ENCODE measurements at regions not wholly inside any gene's neighbourhood (a gene's known extent, or its start where the extent isn't known, plus 50 kb on each side); places are given as distances from the start of the nearest gene placed in this dataset.
"Not testable (repeated sequence)": the region's sequence is repeated elsewhere in the genome, so short reads cannot be mapped to it uniquely, and the experiment has no call there.

- H3K36me3 Mint-ChIP-seq (ENCODE audit: low read depth): no peaks in the 10 kb centered on the region
- H3K27ac Mint-ChIP-seq: no peak overlapping the region
- intact Hi-C loops (cut with micrococcal nuclease): no loop called here
- H3K4me1 Mint-ChIP-seq: no peaks in the 10 kb centered on the region
- H3K27me3 Mint-ChIP-seq: no peaks in the 10 kb centered on the region
- H3K4me3 Mint-ChIP-seq: no peak overlapping the region
- no peaks in the 10 kb centered on the region for H3K9me3 Mint-ChIP-seq
- no peak for DNase-seq
Observed at GRCh38 chr4:65265526-65265925, 404.8 kb downstream of the EPHA5 start.

GRCh38 chr4:65259296-65259695, 411.0 kb downstream of the EPHA5 start:
- Mint-ChIP-seq H3K27me3 (no peaks in the 10 kb centered on the region), H3K4me1 (no peaks in the 10 kb centered on the region), H3K4me3 (no peak overlapping the region), H3K36me3 (ENCODE audit: low read depth) (no peaks in the 10 kb centered on the region), H3K9me3 (no peaks in the 10 kb centered on the region), H3K27ac (no peak overlapping the region)
- DNase-seq: no peak
- intact Hi-C loops (cut with micrococcal nuclease): no loop called here

GRCh38 chr4:65250916-65251315, 419.4 kb downstream of the EPHA5 start:
- H3K27me3 Mint-ChIP-seq: no peaks in the 10 kb centered on the region
- no peak overlapping the region for H3K4me3 Mint-ChIP-seq
- intact Hi-C loops (cut with micrococcal nuclease): no loop called here
- no peaks in the 10 kb centered on the region for H3K36me3 Mint-ChIP-seq (ENCODE audit: low read depth)
- H3K27ac Mint-ChIP-seq: no peak overlapping the region
- no peaks in the 10 kb centered on the region for H3K4me1 Mint-ChIP-seq
- no peak for DNase-seq
- no peaks in the 10 kb centered on the region for H3K9me3 Mint-ChIP-seq

GRCh38 chr4:65249111-65249510, 421.2 kb downstream of the EPHA5 start:
- Mint-ChIP-seq H3K27ac (no peak overlapping the region), H3K27me3 (no peaks in the 10 kb centered on the region), H3K9me3 (peaks cover 2% of the 10 kb centered on the region), H3K36me3 (ENCODE audit: low read depth) (no peaks in the 10 kb centered on the region), H3K4me1 (no peaks in the 10 kb centered on the region), H3K4me3 (no peak overlapping the region)
- no peak for DNase-seq
- intact Hi-C loops (cut with micrococcal nuclease): no loop called here

GRCh38 chr4:65242156-65242846, 428.0 kb downstream of the EPHA5 start:
- no peak for DNase-seq
- Mint-ChIP-seq H3K4me1 (no peaks in the 10 kb centered on the region), H3K36me3 (ENCODE audit: low read depth) (no peaks in the 10 kb centered on the region), H3K4me3 (no peak overlapping the region), H3K27ac (no peak overlapping the region), H3K27me3 (no peaks in the 10 kb centered on the region), H3K9me3 (peaks cover 5% of the 10 kb centered on the region)
- intact Hi-C loops (cut with micrococcal nuclease): no loop called here

GRCh38 chr4:65241257-65241997, 428.9 kb downstream of the EPHA5 start:
- Mint-ChIP-seq H3K27me3 (no peaks in the 10 kb centered on the region), H3K36me3 (ENCODE audit: low read depth) (no peaks in the 10 kb centered on the region), H3K9me3 (peaks cover 5% of the 10 kb centered on the region), H3K4me1 (no peaks in the 10 kb centered on the region), H3K27ac (no peak overlapping the region), H3K4me3 (no peak overlapping the region)
- no peak for DNase-seq
- intact Hi-C loops (cut with micrococcal nuclease): no loop called here

GRCh38 chr4:65234061-65234460, 436.2 kb downstream of the EPHA5 start:
- Mint-ChIP-seq H3K36me3 (ENCODE audit: low read depth) (no peaks in the 10 kb centered on the region), H3K9me3 (no peaks in the 10 kb centered on the region), H3K27ac (no peak overlapping the region), H3K4me1 (no peaks in the 10 kb centered on the region), H3K27me3 (no peaks in the 10 kb centered on the region), H3K4me3 (no peak overlapping the region)
- intact Hi-C loops (cut with micrococcal nuclease): no loop called here
- no peak for DNase-seq

- no peak for DNase-seq
- Mint-ChIP-seq H3K9me3 (no peaks in the 10 kb centered on the region), H3K4me1 (no peaks in the 10 kb centered on the region), H3K36me3 (ENCODE audit: low read depth) (no peaks in the 10 kb centered on the region), H3K27ac (no peak overlapping the region), H3K4me3 (no peak overlapping the region), H3K27me3 (no peaks in the 10 kb centered on the region)
- intact Hi-C loops (cut with micrococcal nuclease): no loop called here
Observed at GRCh38 chr4:65227628-65228027, 442.7 kb downstream of the EPHA5 start.

- Mint-ChIP-seq H3K4me1 (no peaks in the 10 kb centered on the region), H3K4me3 (no peak overlapping the region), H3K27ac (no peak overlapping the region), H3K27me3 (no peaks in the 10 kb centered on the region), H3K9me3 (no peaks in the 10 kb centered on the region), H3K36me3 (ENCODE audit: low read depth) (no peaks in the 10 kb centered on the region)
- no peak for DNase-seq
- intact Hi-C loops (cut with micrococcal nuclease): no loop called here
Observed at GRCh38 chr4:65223601-65224000, 446.7 kb downstream of the EPHA5 start.

- H3K27me3 Mint-ChIP-seq; DNase-seq; H3K27ac Mint-ChIP-seq; H3K36me3 Mint-ChIP-seq (ENCODE audit: low read depth); intact Hi-C loops (cut with micrococcal nuclease); H3K4me1 Mint-ChIP-seq; H3K4me3 Mint-ChIP-seq; H3K9me3 Mint-ChIP-seq: not testable (repeated sequence)
Observed at GRCh38 chr4:65223074-65223473, 447.2 kb downstream of the EPHA5 start.

- H3K4me1 Mint-ChIP-seq: no peaks in the 10 kb centered on the region
- H3K27me3 Mint-ChIP-seq: no peaks in the 10 kb centered on the region
- no peaks in the 10 kb centered on the region for H3K36me3 Mint-ChIP-seq (ENCODE audit: low read depth)
- DNase-seq: no peak
- no peak overlapping the region for H3K4me3 Mint-ChIP-seq
- no peak overlapping the region for H3K27ac Mint-ChIP-seq
- intact Hi-C loops (cut with micrococcal nuclease): no loop called here
- no peaks in the 10 kb centered on the region for H3K9me3 Mint-ChIP-seq
Observed at GRCh38 chr4:65217179-65217578, 453.1 kb downstream of the EPHA5 start.

- peaks cover 2% of the 10 kb centered on the region for H3K9me3 Mint-ChIP-seq
- no peak overlapping the region for H3K27ac Mint-ChIP-seq
- intact Hi-C loops (cut with micrococcal nuclease): no loop called here
- no peaks in the 10 kb centered on the region for H3K27me3 Mint-ChIP-seq
- H3K4me1 Mint-ChIP-seq: no peaks in the 10 kb centered on the region
- H3K36me3 Mint-ChIP-seq (ENCODE audit: low read depth): no peaks in the 10 kb centered on the region
- DNase-seq: no peak
- H3K4me3 Mint-ChIP-seq: no peak overlapping the region
Observed at GRCh38 chr4:65202853-65203236, 467.4 kb downstream of the EPHA5 start.

- Mint-ChIP-seq H3K36me3 (ENCODE audit: low read depth) (no peaks in the 10 kb centered on the region), H3K27ac (no peak overlapping the region), H3K4me3 (no peak overlapping the region), H3K9me3 (peaks cover 2% of the 10 kb centered on the region), H3K4me1 (no peaks in the 10 kb centered on the region), H3K27me3 (no peaks in the 10 kb centered on the region)
- DNase-seq: no peak
- intact Hi-C loops (cut with micrococcal nuclease): no loop called here
Observed at GRCh38 chr4:65202165-65202852, 468.0 kb downstream of the EPHA5 start.

- intact Hi-C loops (cut with micrococcal nuclease): no loop called here
- Mint-ChIP-seq H3K9me3 (no peaks in the 10 kb centered on the region), H3K36me3 (ENCODE audit: low read depth) (no peaks in the 10 kb centered on the region), H3K27ac (no peak overlapping the region), H3K4me1 (no peaks in the 10 kb centered on the region), H3K4me3 (no peak overlapping the region), H3K27me3 (no peaks in the 10 kb centered on the region)
- no peak for DNase-seq
Observed at GRCh38 chr4:65195666-65196065, 474.6 kb downstream of the EPHA5 start.
